ENCODE measurements at regions not wholly inside any gene's neighbourhood (a gene's known extent, or its start where the extent isn't known, plus 50 kb on each side); places are given as distances from the start of the nearest gene placed in this dataset.

DNA sequence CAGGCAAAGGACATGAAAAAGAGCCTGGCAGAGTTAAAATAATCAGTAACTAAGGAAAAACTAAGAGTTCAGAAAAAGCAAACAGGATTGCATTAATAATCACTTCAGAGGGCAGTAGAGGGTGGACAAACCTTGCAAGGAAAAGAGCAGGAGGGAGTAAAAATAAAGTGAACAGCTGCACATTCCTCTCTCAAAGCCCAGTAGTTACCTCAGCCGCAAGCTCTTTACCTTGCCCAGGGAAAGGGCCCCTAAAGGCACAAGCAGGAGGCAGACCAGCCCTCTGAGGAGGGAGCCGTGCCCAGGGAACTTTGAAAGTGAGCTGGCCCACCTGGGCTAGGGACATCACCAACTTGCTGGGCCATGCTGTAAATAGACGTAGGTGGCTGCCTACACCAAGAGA lies 196.9 kb downstream of the C1D start:
- Histone ChIP-seq H3K27me3 (ENCODE audit: control insufficient read depth in 1 of 2, insufficient read depth in 2 of 2, low read length in 2 of 2) (no peaks in the 10 kb centered on the region), H3K27ac (ENCODE audit: low read length) (no peak overlapping the region), H3K4me1 (ENCODE audit: control insufficient read depth, insufficient read depth, low read length) (no peaks in the 10 kb centered on the region), H3K4me3 (ENCODE audit: low read length in 2 of 2) (no peak overlapping the region), H3K9ac (ENCODE audit: low read length in 2 of 2) (no peak overlapping the region), H3K36me3 (ENCODE audit: control insufficient read depth in 2 of 2, insufficient read depth in 2 of 2, low read length in 2 of 2) (no peaks in the 10 kb centered on the region), H3K9me3 (ENCODE audit: control insufficient read depth in 2 of 2, low read length in 2 of 2) (no peaks in the 10 kb centered on the region)

DNA sequence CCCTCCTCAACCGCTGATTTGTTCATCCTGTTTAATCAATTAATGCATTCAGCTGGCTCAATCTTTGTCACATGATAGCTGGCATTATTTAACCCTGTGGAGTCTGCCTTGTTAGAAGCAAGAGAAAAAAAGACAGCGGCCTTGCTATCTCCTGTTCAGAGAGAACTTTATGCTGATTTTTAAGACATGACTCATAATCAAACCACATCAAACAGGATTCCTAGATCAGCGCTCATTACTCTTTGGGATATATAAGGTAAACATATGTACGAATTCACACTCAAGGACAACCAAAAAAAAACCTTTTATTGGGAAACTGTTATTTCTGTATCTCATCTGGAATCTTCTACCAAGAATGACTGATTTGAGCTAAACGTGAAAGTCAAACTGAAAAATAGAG lies 195.1 kb downstream of the C1D start:
- Histone ChIP-seq H3K27me3 (ENCODE audit: control insufficient read depth in 1 of 2, insufficient read depth in 2 of 2, low read length in 2 of 2) (no peaks in the 10 kb centered on the region), H3K4me1 (ENCODE audit: control insufficient read depth, insufficient read depth, low read length) (peaks cover 4% of the 10 kb centered on the region), H3K27ac (ENCODE audit: low read length) (no peak overlapping the region), H3K4me3 (ENCODE audit: low read length in 2 of 2) (no peak overlapping the region), H3K9me3 (ENCODE audit: control insufficient read depth in 2 of 2, low read length in 2 of 2) (no peaks in the 10 kb centered on the region), H3K36me3 (ENCODE audit: control insufficient read depth in 2 of 2, insufficient read depth in 2 of 2, low read length in 2 of 2) (no peaks in the 10 kb centered on the region), H3K9ac (ENCODE audit: low read length in 2 of 2) (no peak overlapping the region)

- peaks cover 0 to 2% of the 10 kb centered on the region in 2 donors for H3K27me3 ChIP-seq (ENCODE audit: control insufficient read depth in 1 of 2, insufficient read depth in 2 of 2, low read length in 2 of 2)
- H3K9ac ChIP-seq (ENCODE audit: low read length in 2 of 2), result no peak overlapping the region
- peaks cover 4% of the 10 kb centered on the region for H3K4me1 ChIP-seq (ENCODE audit: control insufficient read depth, insufficient read depth, low read length)
- H3K27ac ChIP-seq (ENCODE audit: low read length), result peak overlapping the region; percentile 33
- no peaks in the 10 kb centered on the region for H3K9me3 ChIP-seq (ENCODE audit: control insufficient read depth in 2 of 2, low read length in 2 of 2)
- no peak overlapping the region for H3K4me3 ChIP-seq (ENCODE audit: low read length in 2 of 2)
- H3K36me3 ChIP-seq (ENCODE audit: control insufficient read depth in 2 of 2, insufficient read depth in 2 of 2, low read length in 2 of 2), result no peaks in the 10 kb centered on the region
Measured at GRCh38 chr2:67871686-67872412, 191.0 kb downstream of the C1D start.

DNA sequence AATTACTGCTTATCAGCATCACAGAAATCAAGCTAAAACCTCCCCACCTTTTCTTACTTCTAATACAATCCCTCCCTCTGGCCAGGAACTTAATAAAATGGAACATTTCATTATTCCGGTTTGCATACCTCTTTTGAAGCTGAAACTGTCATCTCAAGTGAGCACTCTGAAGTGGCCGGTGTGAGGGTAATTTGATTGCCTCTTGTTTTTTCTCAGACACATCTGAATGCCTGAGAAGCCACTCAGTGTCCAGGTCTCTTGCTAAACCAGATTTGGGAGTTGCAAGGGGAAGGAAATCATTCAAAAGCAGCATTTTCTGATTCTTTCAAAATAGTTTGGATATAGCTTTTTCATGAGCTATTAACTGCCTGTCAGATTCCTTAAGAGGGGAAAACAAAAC lies 190.3 kb downstream of the C1D start:
- Histone ChIP-seq H3K4me1 (ENCODE audit: control insufficient read depth, insufficient read depth, low read length) (peaks cover 4% of the 10 kb centered on the region), H3K27ac (ENCODE audit: low read length) (no peak overlapping the region), H3K4me3 (ENCODE audit: low read length in 2 of 2) (no peak overlapping the region), H3K36me3 (ENCODE audit: control insufficient read depth in 2 of 2, insufficient read depth in 2 of 2, low read length in 2 of 2) (no peaks in the 10 kb centered on the region), H3K9me3 (ENCODE audit: control insufficient read depth in 2 of 2, low read length in 2 of 2) (no peaks in the 10 kb centered on the region), H3K9ac (ENCODE audit: low read length in 2 of 2) (no peak overlapping the region), H3K27me3 (ENCODE audit: control insufficient read depth in 1 of 2, insufficient read depth in 2 of 2, low read length in 2 of 2) (peaks cover 0 to 2% of the 10 kb centered on the region in 2 donors)

DNA sequence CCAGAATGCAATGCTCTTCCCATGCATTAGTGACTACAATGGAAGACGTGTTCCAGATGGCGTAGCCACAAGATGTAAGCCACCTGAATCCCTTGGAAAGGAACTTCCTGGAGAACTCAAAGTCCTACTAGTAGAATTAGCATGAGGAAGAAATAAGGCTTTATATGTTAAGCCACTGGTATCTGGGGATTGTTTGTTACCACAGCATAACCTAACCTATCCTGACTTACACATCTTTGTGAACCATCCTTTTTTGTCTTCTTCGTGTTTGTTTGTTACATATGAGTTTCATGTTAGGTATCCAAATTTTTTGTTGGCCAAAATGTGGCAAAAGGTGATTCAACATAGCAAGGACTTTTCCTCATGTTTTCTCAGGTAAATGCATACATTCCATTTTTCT lies 188.9 kb downstream of the C1D start:
- Histone ChIP-seq H3K9ac (ENCODE audit: low read length in 2 of 2) (no peak overlapping the region), H3K4me1 (ENCODE audit: control insufficient read depth, insufficient read depth, low read length) (peaks cover 4% of the 10 kb centered on the region), H3K27ac (ENCODE audit: low read length) (no peak overlapping the region)

DNA sequence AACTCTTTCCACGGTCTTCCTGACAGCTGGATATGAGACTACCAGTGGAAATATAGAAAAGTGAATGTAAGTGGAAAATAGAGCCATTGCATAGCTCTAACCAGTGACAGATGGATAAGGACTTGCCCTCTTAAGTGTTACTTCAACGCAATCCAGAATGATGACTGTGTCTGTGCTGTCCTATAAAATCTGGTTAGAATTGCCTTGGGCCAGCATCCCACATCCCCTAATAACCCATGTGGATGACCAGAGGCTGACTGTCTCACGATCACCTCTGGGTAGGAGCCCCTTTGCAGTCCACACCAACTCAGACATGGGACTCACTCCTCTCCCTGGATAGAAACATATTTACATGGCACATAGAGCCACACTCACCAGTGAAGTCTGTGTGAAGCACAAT lies 186.6 kb downstream of the C1D start:
- Histone ChIP-seq H3K9me3 (ENCODE audit: control insufficient read depth in 2 of 2, low read length in 2 of 2) (no peaks in the 10 kb centered on the region), H3K9ac (ENCODE audit: low read length in 2 of 2) (no peak overlapping the region), H3K27ac (ENCODE audit: low read length) (no peak overlapping the region), H3K36me3 (ENCODE audit: control insufficient read depth in 2 of 2, insufficient read depth in 2 of 2, low read length in 2 of 2) (no peaks in the 10 kb centered on the region), H3K4me3 (ENCODE audit: low read length in 2 of 2) (no peak overlapping the region), H3K4me1 (ENCODE audit: control insufficient read depth, insufficient read depth, low read length) (peaks cover 4% of the 10 kb centered on the region), H3K27me3 (ENCODE audit: control insufficient read depth in 1 of 2, insufficient read depth in 2 of 2, low read length in 2 of 2) (peaks cover 0 to 2% of the 10 kb centered on the region in 2 donors)

More for the DNA sequence above, 188.9 kb downstream of the C1D start:
- Histone ChIP-seq H3K27me3 (ENCODE audit: control insufficient read depth in 1 of 2, insufficient read depth in 2 of 2, low read length in 2 of 2) (peaks cover 0 to 2% of the 10 kb centered on the region in 2 donors), H3K36me3 (ENCODE audit: control insufficient read depth in 2 of 2, insufficient read depth in 2 of 2, low read length in 2 of 2) (no peaks in the 10 kb centered on the region), H3K4me3 (ENCODE audit: low read length in 2 of 2) (no peak overlapping the region), H3K9me3 (ENCODE audit: control insufficient read depth in 2 of 2, low read length in 2 of 2) (no peaks in the 10 kb centered on the region)

DNA sequence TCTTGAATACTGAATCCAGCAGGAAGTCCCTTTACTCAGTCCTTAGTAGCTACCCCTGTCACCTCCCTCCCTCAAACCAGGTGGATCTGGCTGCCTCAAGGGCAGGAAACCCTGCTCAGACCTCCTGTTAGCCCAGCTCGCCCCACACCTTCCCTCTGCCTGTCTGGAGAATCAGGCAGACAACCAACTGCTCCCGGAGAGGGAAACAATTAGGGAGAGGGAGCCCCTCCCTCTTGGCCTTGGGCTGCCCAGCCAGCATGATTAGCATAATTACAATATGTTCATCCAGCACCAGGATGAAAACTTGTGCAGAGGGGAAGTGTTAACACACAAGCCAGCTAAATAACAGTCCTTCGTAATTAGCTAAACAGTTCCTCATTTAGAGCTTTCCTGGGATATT lies 185.5 kb downstream of the C1D start:
- no peak overlapping the region for H3K4me3 ChIP-seq (ENCODE audit: low read length in 2 of 2)
- no peaks in the 10 kb centered on the region for H3K36me3 ChIP-seq (ENCODE audit: control insufficient read depth in 2 of 2, insufficient read depth in 2 of 2, low read length in 2 of 2)
- no peak overlapping the region for H3K9ac ChIP-seq (ENCODE audit: low read length in 2 of 2)
- no peaks in the 10 kb centered on the region for H3K4me1 ChIP-seq (ENCODE audit: control insufficient read depth, insufficient read depth, low read length)
- H3K9me3 ChIP-seq (ENCODE audit: control insufficient read depth in 2 of 2, low read length in 2 of 2), result no peaks in the 10 kb centered on the region
- peaks cover 0 to 2% of the 10 kb centered on the region in 2 donors for H3K27me3 ChIP-seq (ENCODE audit: control insufficient read depth in 1 of 2, insufficient read depth in 2 of 2, low read length in 2 of 2)
- no peak overlapping the region for H3K27ac ChIP-seq (ENCODE audit: low read length)

- Histone ChIP-seq H3K4me3 (ENCODE audit: low read length in 2 of 2) (no peak overlapping the region), H3K9me3 (ENCODE audit: control insufficient read depth in 2 of 2, low read length in 2 of 2) (no peaks in the 10 kb centered on the region), H3K9ac (ENCODE audit: low read length in 2 of 2) (no peak overlapping the region), H3K36me3 (ENCODE audit: control insufficient read depth in 2 of 2, insufficient read depth in 2 of 2, low read length in 2 of 2) (no peaks in the 10 kb centered on the region), H3K27ac (ENCODE audit: low read length) (no peak overlapping the region), H3K27me3 (ENCODE audit: control insufficient read depth in 1 of 2, insufficient read depth in 2 of 2, low read length in 2 of 2) (peaks cover 0 to 2% of the 10 kb centered on the region in 2 donors), H3K4me1 (ENCODE audit: control insufficient read depth, insufficient read depth, low read length) (no peaks in the 10 kb centered on the region)
Measured at GRCh38 chr2:67878743-67879142, 184.1 kb downstream of the C1D start.

DNA sequence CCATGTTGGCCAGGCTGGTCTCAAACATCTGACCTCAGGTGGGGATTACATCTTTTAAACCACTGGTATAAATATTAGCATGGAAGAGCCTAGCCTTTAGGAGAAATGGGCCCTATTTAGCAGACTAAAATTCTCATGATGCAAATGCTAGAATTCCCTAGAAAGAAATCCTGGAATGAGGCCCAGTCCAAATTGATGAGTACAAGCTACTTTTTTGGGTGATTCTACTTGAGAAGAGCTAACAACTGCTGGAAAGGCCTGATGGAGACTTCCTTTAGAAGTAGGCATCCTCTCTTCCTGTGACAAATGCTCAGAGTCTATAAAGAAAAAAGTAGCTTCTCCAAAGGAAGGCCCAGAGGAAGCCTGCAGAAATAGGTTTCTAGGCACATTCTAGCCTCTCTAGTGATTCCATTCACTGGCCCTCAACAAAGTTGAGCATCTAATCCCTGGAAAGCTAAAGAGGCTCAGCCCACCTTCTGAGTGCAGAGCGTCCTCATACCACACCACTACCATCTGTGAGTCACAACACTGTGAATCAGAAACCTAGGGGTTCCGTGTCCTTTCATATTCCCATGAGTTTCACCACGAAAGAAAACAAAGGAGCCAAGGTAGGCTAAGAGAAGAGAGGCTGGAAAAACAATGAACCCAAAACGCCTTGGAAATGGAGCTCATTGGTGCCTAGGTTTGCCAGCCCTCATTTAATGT lies 183.1 kb downstream of the C1D start:
- no peaks in the 10 kb centered on the region for H3K4me1 ChIP-seq (ENCODE audit: control insufficient read depth, insufficient read depth, low read length)
- H3K27me3 ChIP-seq (ENCODE audit: control insufficient read depth in 1 of 2, insufficient read depth in 2 of 2, low read length in 2 of 2), result peaks cover 0 to 2% of the 10 kb centered on the region in 2 donors
- H3K36me3 ChIP-seq (ENCODE audit: control insufficient read depth in 2 of 2, insufficient read depth in 2 of 2, low read length in 2 of 2), result no peaks in the 10 kb centered on the region
- no peak overlapping the region for H3K4me3 ChIP-seq (ENCODE audit: low read length in 2 of 2)
- H3K27ac ChIP-seq (ENCODE audit: low read length), result no peak overlapping the region
- no peaks in the 10 kb centered on the region for H3K9me3 ChIP-seq (ENCODE audit: control insufficient read depth in 2 of 2, low read length in 2 of 2)
- H3K9ac ChIP-seq (ENCODE audit: low read length in 2 of 2), result no peak overlapping the region

DNA sequence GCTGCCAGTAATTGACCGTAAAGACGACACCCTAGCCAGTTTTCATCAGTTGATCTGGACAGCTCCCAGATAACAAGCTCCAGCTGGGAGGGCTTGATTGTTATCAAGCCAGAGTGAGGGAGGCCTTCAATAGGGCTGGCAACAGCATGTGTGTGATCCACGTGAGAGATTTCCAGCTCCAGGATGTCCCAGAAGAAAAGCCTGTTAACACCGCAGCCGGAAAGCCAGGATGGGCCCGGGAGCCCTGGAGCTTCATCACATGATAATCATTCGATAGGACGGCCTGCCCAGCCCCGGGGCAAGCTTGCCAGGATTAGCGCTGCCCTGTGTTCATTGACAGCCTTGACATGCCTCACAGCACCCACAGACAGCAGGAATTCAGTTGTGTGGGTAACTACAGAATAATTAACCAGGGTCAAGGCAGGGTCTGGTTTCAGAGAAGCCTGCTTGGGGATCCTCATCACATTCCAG lies 182.5 kb downstream of the C1D start:
- H3K36me3 ChIP-seq (ENCODE audit: control insufficient read depth in 2 of 2, insufficient read depth in 2 of 2, low read length in 2 of 2), result no peaks in the 10 kb centered on the region
- H3K27ac ChIP-seq (ENCODE audit: low read length), result no peak overlapping the region
- peaks cover 0 to 2% of the 10 kb centered on the region in 2 donors for H3K27me3 ChIP-seq (ENCODE audit: control insufficient read depth in 1 of 2, insufficient read depth in 2 of 2, low read length in 2 of 2)
- no peak overlapping the region for H3K4me3 ChIP-seq (ENCODE audit: low read length in 2 of 2)
- no peaks in the 10 kb centered on the region for H3K4me1 ChIP-seq (ENCODE audit: control insufficient read depth, insufficient read depth, low read length)
- no peaks in the 10 kb centered on the region for H3K9me3 ChIP-seq (ENCODE audit: control insufficient read depth in 2 of 2, low read length in 2 of 2)
- H3K9ac ChIP-seq (ENCODE audit: low read length in 2 of 2), result no peak overlapping the region

DNA sequence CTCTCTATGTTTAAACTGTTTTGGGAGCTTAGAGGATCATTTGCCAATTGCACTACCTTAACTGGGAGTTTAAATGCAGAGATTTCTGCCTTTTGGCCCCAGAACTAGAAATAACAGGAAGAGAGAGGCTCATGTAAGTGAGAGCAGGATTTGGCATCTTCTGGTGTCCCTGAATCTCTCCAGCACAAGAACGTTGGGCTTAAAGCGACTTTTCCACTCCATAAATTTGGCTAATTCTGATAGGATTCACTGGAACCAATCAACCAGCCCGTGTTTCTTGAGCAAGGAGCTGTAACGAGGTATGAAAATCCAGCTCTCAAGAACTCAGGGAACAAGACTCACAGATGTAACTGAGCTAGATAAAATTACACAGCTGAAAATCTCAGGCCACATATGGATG lies 181.0 kb downstream of the C1D start:
- H3K9me3 ChIP-seq (ENCODE audit: control insufficient read depth in 2 of 2, low read length in 2 of 2), result no peaks in the 10 kb centered on the region
- no peaks in the 10 kb centered on the region for H3K27me3 ChIP-seq (ENCODE audit: control insufficient read depth in 1 of 2, insufficient read depth in 2 of 2, low read length in 2 of 2)
- H3K4me1 ChIP-seq (ENCODE audit: control insufficient read depth, insufficient read depth, low read length), result no peaks in the 10 kb centered on the region
- no peaks in the 10 kb centered on the region for H3K36me3 ChIP-seq (ENCODE audit: control insufficient read depth in 2 of 2, insufficient read depth in 2 of 2, low read length in 2 of 2)
- no peak overlapping the region for H3K9ac ChIP-seq (ENCODE audit: low read length in 2 of 2)
- H3K4me3 ChIP-seq (ENCODE audit: low read length in 2 of 2), result no peak overlapping the region
- H3K27ac ChIP-seq (ENCODE audit: low read length), result no peak overlapping the region
